NCI-H2227 treated with DMSO at 0.1 percent for 48 hours (cell line): ENCODE measurements at regions not wholly inside any gene's neighbourhood (a gene's known extent, or its start where the extent isn't known, plus 50 kb on each side); places are given as distances from the start of the nearest gene placed in this dataset.
"Not testable (repeated sequence)": the region's sequence is repeated elsewhere in the genome, so short reads cannot be mapped to it uniquely, and the experiment has no call there.

Source experiments
- DNase-seq: peaks from one replicate; lab custom pipeline; 2025; lab: John Stamatoyannopoulos, UW

- no peak for DNase-seq
These were observed 159.2 kb upstream of the CDH5 start for GRCh38 chr16:66207139-66207882.

DNA sequence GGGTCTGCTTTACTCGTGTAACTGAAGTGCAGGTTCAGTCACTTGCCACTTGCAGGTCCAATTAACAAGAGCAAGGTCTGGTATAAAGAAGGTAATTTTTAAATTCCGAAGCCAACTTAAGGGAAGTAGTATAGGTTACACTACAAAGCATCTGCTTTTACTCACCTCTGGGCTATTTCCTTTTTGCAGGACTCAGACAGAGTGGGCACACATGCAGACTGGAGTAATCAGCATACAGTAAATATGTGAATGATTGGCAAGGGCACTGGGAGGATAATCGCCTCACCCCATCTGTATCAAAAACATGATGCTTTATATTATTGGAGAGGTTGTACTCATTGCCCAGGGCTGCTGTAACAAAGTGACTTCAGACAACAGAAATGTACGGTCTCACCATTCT is 160.1 kb upstream of the CDH5 start:
- no peak for DNase-seq

GRCh38 chr16:66205287-66206231 is 160.9 kb upstream of the CDH5 start:
- no peak for DNase-seq

DNA sequence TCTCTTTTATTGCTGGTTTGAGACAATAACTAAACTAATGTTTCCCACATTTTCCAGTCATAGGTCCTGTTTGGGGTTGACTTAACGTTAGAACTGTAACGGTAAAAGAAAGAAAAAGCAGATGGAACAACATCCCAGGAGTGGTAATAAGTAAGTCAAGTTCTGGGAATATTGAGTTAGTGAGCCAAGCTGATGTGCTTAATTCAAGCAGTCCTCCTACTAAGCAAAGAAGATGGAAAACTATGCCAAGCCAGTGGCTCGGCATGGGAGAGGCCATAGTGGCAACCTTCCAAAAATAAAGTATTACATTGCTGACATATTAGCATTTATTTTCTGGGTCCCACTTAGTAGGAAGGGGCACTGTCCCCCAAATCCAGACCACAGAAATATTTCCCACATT is 161.7 kb upstream of the CDH5 start:
- no peak for DNase-seq

DNA sequence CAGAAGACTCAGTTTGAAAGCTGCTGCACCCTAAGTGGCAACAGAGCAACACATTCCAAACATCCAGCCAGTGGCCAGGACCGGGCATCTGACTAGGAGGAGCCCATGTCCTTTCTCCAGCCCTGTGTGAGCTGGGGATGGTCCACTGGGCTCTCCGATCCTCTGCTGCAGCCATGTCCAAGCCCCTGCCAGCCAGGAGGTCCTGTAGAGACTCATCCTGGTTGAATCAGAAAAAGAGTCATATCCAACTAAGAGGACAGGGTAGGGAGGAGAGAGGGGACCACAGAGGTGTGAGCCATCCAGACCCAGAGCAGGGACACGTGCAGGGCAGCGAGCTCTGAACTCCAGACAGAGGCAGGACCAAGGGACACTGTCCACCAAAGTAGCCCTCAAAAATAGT is 163.0 kb upstream of the CDH5 start:
- DNase-seq, result no peak

- DNase-seq, result no peak
These were observed 167.3 kb upstream of the CDH5 start for GRCh38 chr16:66199189-66199588.

DNA sequence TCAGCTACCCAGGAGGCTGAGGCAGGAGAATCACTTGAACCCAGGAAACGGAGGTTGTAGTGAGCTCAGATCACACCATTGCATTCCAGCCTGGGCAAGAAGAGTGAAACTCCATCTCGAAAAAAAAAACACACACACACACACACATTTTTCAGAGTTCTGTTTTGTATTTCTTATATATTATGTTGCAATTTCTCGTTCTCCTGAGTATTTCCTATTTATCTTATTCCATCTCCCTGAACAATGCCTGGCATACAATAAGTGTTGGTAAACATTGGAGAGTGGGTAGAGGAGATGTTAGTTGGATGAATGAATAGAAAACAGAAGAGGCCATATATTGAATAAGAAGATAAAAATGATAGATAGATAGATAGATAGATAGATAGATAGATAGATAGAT is 167.8 kb upstream of the CDH5 start:
- DNase-seq, result no peak

DNA sequence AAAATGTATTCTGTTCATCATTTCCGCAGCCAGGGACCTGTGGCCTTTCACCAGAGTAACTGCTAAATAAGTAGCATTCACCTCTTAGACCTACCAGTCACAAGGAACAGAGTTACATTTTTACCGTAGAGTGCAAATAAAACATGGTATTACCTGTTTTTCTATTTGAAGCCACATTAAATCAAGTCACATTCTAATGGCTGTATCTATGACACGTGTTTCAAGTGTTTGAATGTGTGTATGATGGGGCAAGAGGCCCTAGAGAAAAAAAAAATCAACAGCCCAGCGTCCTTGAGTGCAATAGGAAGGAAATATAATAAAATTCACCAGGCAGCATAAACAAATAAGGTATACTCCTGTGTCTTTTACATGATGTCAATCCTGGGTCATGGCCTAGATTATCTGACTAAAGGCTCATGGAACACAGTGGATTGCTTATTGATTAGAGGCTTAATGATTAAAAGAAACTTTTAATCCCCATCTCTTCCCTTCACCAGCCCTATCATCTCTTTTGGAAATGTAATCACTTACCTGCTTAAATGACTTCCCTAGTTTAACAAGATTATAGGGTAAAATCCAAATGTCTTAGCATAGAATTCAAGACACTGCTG is 168.7 kb upstream of the CDH5 start:
- no peak for DNase-seq

GRCh38 chr16:66196770-66197169 is 169.7 kb upstream of the CDH5 start:
- DNase-seq, result no peak

GRCh38 chr16:66194866-66195265 is 171.6 kb upstream of the CDH5 start:
- DNase-seq, result no peak

GRCh38 chr16:66193543-66194229 is 172.8 kb upstream of the CDH5 start:
- no peak for DNase-seq

DNA sequence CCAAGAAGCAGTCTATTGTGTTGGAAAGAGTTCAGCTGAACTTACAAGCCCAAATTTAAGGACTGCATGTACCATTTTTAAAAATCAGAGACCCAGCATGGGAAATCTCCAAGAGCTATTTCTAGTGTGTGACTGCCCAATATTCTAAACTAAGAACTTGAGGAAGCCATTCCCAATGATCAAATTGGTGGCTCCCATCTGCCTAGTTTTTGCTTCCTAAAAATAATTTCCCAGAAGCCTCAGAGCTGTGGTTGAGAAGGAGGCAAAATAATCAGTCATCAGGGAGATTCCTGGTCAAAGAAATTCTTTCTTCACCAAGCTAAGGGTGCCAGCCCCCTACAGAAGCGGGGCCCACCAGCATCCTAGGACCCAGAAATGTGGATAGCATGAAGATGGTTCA is 176.1 kb upstream of the CDH5 start:
- no peak for DNase-seq

DNA sequence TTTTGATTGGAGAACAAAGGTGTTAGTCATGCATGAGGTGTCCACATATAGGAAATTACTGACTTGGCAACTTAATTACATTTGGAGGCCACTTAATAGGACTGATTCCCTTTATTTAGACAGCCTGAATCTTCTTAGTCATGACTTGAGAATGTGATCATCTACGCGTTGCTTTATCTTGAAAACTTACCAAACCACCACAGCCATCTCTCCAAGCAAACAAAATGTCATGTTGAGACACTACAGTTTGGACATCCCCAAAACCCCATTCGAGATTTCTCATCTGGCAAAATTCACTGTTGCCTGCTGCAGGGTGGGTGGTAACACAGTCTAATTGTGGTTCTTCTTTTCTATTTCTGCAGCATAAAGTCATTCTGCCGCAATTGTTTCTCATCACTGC is 176.5 kb upstream of the CDH5 start:
- no peak for DNase-seq

GRCh38 chr16:66188917-66189725 is 177.4 kb upstream of the CDH5 start:
- DNase-seq, result no peak

DNA sequence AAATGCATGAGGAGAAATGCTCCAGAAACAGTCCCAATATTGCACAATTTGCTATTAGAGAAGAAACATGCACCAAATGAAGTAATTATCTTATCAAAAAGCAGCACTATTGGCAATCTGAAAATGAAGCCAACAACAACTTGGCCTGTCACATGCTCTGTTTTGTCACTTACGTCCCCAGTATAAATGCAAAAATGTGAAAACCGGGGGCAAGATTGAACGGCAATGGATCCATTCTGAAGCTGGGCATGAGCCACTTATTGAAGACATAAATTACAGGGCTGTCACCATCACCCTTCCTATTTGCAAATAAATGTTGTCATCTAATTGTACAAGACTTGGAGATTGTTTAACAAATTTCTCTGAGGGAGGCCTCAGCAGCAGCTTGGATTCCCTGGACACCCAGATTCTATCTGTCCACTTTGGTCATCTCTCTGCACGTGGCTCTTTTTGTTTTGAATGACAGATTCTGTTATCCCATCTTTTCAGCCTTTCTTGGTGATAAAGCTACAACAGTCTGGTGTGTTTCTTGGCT is 180.2 kb upstream of the CDH5 start:
- no peak for DNase-seq

DNA sequence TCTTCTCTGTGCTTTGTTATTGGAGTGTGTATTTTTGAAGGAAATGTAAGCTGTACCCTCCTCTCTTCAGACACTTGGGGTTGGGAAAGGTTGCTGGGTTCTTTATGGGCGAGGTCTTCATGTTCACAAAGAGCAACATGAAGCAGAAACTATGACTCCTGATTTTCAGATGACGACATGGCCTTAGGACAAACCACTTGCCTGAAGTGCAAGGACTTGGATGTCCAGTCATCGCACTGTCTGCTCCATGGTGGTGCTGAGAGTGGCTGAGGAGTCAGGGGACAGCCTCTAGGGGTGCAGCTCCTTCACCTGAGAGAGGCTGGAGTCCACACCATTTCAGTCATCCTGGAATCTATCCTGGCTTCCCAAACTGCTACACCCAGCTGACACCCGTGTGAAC is 183.9 kb upstream of the CDH5 start:
- no peak for DNase-seq

DNA sequence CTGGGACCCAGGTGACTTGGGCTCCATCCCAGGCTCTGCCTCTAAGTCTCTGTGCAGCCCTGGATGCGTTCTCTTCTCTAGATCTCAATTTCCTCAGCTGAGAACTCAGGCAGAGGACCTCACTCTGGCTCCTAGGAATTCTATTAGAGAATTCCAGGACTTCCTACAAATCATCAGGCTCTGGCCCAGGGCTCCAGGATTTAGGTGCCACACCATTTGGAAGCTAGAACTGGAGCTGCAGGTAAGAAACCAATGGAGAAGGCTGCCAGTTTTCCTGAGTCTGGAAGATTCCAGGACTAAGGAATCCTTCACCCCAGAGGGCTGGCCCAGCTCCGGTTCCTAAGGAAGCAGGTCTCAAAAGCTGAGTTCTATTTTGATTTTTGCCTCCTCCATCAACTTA is 189.8 kb upstream of the CDH5 start:
- no peak for DNase-seq

DNA sequence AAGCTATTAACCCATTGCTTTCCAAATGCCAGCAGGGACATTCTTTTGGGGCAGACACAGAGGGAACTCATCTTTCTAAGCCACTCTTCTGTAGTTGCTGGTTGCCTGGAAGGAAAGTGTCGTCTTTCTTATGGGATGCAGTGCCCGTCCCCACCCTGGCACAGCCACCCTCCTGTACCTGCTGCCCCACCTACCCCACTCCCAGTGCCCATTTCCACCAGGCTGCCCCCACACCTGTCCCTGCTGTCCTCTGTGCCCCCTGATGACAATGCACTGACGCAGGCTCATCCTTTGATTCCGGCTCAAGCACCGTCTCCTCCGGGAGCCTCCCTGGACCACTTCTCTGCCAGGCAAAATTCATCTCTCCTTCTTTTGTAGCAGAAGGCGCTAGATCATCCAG is 190.4 kb upstream of the CDH5 start:
- DNase-seq, result no peak

- no peak for DNase-seq
These were observed 190.9 kb upstream of the CDH5 start for GRCh38 chr16:66175636-66176035.

GRCh38 chr16:66175058-66175457 is 191.4 kb upstream of the CDH5 start:
- no peak for DNase-seq

- DNase-seq, result not testable (repeated sequence)
These were observed 192.7 kb upstream of the CDH5 start for GRCh38 chr16:66173796-66174195.
